ENCODE measurements at regions not wholly inside any gene's neighbourhood (a gene's known extent, or its start where the extent isn't known, plus 50 kb on each side); places are given as distances from the start of the nearest gene placed in this dataset.

DNA sequence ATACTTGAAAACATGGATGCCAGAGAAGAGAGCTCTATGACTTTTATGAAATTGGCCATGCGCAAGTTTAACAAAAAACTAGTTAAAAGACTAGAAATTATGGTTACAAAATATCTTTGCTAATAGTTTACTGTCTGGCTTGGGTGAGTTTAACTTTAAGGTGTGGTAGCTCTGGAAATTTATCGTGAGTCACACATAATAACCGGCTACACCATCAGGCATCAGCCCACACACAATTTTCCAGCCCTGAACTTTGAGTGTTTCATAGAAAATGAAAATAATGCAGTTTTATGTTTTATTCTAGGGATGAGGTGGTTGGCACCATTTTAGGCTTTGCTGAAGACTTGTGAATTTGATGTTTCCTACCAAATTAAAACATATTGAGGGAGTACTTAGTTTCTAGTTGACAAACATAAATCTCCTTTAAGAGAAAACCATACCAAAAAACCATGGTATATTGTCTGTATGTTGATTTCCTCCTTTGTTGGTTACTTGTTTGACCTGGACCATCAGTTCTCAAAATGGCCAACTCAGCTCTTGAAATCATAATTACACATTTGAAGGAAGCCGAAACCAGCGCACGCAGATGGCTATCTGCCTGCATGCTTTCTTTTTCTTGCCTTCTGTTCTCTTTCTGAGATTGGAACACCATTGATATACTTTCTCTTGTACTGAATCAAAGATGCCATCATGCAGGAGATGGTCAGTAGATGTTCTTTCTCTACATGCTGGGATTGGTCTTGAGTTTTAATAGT, 125.1 kb downstream of the AKAP11 start:
- H3K4me2 ChIP-seq: no peak overlapping the region
- BruUV-seq (replicated peaks): no TSS peak
- H2AFZ ChIP-seq: no peak overlapping the region

DNA sequence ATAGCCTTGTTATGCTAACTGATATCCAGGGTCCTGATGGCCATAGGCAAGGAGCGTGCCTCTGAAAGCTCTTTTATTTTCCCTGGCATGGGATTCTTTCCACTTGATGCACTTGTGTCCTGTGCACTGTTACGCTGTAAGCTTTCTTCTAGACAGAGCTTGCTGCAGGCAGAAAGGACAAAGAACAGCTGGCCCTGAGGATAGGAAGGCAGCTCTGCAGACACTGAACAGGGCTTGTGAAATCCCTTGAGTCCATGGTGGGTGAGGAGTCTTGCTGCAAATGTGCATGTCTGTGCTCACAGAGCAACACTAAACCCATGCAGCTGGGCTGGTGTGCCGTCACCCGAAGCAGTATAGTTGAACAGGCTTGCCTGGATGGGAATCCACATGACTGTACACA, 126.6 kb downstream of the AKAP11 start:
- H4K20me1 ChIP-seq (ENCODE audit: insufficient read depth): no peaks in the 10 kb centered on the region
- no peak overlapping the region for H3K4me3 ChIP-seq
- POLR2A ChIA-PET (ENCODE audit: unreplicated experiment): no interaction called here
- no peaks in the 10 kb centered on the region for H3K79me2 ChIP-seq (ENCODE audit: low read depth)
- H3K4me1 ChIP-seq (replicated peaks; ENCODE audit: insufficient read depth): no peaks in the 10 kb centered on the region; the same call in 1 of the 2 replicates
- TF ChIP-seq, protein P1, sequence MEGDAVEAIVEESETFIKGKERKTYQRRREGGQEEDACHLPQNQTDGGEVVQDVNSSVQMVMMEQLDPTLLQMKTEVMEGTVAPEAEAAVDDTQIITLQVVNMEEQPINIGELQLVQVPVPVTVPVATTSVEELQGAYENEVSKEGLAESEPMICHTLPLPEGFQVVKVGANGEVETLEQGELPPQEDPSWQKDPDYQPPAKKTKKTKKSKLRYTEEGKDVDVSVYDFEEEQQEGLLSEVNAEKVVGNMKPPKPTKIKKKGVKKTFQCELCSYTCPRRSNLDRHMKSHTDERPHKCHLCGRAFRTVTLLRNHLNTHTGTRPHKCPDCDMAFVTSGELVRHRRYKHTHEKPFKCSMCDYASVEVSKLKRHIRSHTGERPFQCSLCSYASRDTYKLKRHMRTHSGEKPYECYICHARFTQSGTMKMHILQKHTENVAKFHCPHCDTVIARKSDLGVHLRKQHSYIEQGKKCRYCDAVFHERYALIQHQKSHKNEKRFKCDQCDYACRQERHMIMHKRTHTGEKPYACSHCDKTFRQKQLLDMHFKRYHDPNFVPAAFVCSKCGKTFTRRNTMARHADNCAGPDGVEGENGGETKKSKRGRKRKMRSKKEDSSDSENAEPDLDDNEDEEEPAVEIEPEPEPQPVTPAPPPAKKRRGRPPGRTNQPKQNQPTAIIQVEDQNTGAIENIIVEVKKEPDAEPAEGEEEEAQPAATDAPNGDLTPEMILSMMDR (conservative IDR thresholded peaks at IDR 0.05): no peak
- no peak for TF ChIP-seq EZH2 (IDR thresholded peaks at IDR 0.05; ENCODE audit: low read depth)
- no peaks in the 10 kb centered on the region for H3K36me3 ChIP-seq (ENCODE audit: low read depth)
- no TSS peak for BruUV-seq (replicated peaks)
- DNase-seq: no peak
- no peak overlapping the region for H2AFZ ChIP-seq
- no peaks in the 10 kb centered on the region for H3F3A ChIP-seq (ENCODE audit: insufficient read depth, low read depth)
- no peaks in the 10 kb centered on the region for H3K27me3 ChIP-seq (ENCODE audit: insufficient read depth, low read depth)
- intact Hi-C loops (cut with micrococcal nuclease; ENCODE audit: unreplicated experiment): no loop called here
- CTCF ChIA-PET: no interaction called here
- H3K9me3 ChIP-seq (ENCODE audit: insufficient read depth, low read depth): no peaks in the 10 kb centered on the region
- no peak overlapping the region for H3K4me2 ChIP-seq
- no peak overlapping the region for H3K27ac ChIP-seq
- H3K9me2 ChIP-seq (ENCODE audit: insufficient read depth): no peaks in the 10 kb centered on the region

More for the DNA sequence above, 125.1 kb downstream of the AKAP11 start:
- no peak for DNase-seq
- H3K4me1 ChIP-seq (replicated peaks; ENCODE audit: insufficient read depth): no peaks in the 10 kb centered on the region; the same call in 1 of the 2 replicates
- no peaks in the 10 kb centered on the region for H3K9me3 ChIP-seq (ENCODE audit: insufficient read depth, low read depth)
- no peak overlapping the region for H3K4me3 ChIP-seq
- H3K27ac ChIP-seq: no peak overlapping the region
- intact Hi-C loops (cut with micrococcal nuclease; ENCODE audit: unreplicated experiment): no loop called here
- no peaks in the 10 kb centered on the region for H3F3A ChIP-seq (ENCODE audit: insufficient read depth, low read depth)
- H4K20me1 ChIP-seq (ENCODE audit: insufficient read depth): no peaks in the 10 kb centered on the region
- POLR2A ChIA-PET (ENCODE audit: unreplicated experiment): no interaction called here
- H3K36me3 ChIP-seq (ENCODE audit: low read depth): no peaks in the 10 kb centered on the region
- TF ChIP-seq, protein P1 (conservative IDR thresholded peaks at IDR 0.05): no peak
- TF ChIP-seq EZH2 (IDR thresholded peaks at IDR 0.05; ENCODE audit: low read depth): no peak
- no peaks in the 10 kb centered on the region for H3K9me2 ChIP-seq (ENCODE audit: insufficient read depth)
- no peaks in the 10 kb centered on the region for H3K27me3 ChIP-seq (ENCODE audit: insufficient read depth, low read depth)
- no peaks in the 10 kb centered on the region for H3K79me2 ChIP-seq (ENCODE audit: low read depth)
- CTCF ChIA-PET: no interaction called here

DNA sequence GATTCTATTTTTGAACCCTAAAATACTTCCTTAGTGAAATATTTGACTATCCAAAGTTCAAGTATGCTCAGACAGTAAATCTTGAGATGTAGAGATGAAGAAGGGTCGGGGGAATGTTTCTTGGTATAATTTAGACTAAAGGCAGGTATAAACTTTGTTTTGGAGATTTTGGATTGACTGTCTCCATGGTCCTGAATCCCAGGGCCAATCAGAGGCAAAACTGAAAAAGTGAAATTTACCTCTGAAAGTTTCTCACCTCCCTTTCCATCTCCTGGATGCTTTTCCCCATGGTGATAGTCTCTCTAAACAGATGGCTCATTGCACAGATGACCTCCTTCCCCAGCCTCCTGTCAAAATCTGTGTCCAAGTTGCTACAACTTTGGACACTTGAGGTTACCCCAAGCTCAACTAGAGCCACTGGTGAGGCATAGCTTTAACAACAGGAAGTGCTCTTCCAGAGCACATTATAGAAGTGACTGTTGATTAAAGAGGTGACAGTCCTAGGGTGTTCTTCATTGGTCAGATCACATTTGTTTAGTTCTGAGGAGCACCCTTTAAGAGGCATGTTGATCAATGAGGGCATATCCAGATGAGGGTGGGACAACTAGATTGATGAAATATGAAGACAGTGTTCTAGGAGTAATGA, 128.4 kb downstream of the AKAP11 start:
- no peaks in the 10 kb centered on the region for H3K79me2 ChIP-seq (ENCODE audit: low read depth)
- no peaks in the 10 kb centered on the region for H4K20me1 ChIP-seq (ENCODE audit: insufficient read depth)
- no peaks in the 10 kb centered on the region for H3K27me3 ChIP-seq (ENCODE audit: insufficient read depth, low read depth)
- DNase-seq: no peak
- no peak overlapping the region for H3K4me3 ChIP-seq
- H3K9me2 ChIP-seq (ENCODE audit: insufficient read depth): no peaks in the 10 kb centered on the region
- POLR2A ChIA-PET (ENCODE audit: unreplicated experiment): no interaction called here
- H3K4me2 ChIP-seq: no peak overlapping the region
- H3K9me3 ChIP-seq (ENCODE audit: insufficient read depth, low read depth): no peaks in the 10 kb centered on the region
- H3F3A ChIP-seq (ENCODE audit: insufficient read depth, low read depth): no peaks in the 10 kb centered on the region
- H3K36me3 ChIP-seq (ENCODE audit: low read depth): no peaks in the 10 kb centered on the region
- intact Hi-C loops (cut with micrococcal nuclease; ENCODE audit: unreplicated experiment): no loop called here
- CTCF ChIA-PET: no interaction called here
- BruUV-seq (replicated peaks): no TSS peak
- H3K27ac ChIP-seq: no peak overlapping the region
- H3K4me1 ChIP-seq (replicated peaks; ENCODE audit: insufficient read depth): no peaks in the 10 kb centered on the region; the same call in 1 of the 2 replicates
- TF ChIP-seq, protein P1 (conservative IDR thresholded peaks at IDR 0.05): no peak
- no peak for TF ChIP-seq EZH2 (IDR thresholded peaks at IDR 0.05; ENCODE audit: low read depth)
- H2AFZ ChIP-seq: no peak overlapping the region
